ENCODE measurements at regions not wholly inside any gene's neighbourhood (a gene's known extent, or its start where the extent isn't known, plus 50 kb on each side); places are given as distances from the start of the nearest gene placed in this dataset.

DNA sequence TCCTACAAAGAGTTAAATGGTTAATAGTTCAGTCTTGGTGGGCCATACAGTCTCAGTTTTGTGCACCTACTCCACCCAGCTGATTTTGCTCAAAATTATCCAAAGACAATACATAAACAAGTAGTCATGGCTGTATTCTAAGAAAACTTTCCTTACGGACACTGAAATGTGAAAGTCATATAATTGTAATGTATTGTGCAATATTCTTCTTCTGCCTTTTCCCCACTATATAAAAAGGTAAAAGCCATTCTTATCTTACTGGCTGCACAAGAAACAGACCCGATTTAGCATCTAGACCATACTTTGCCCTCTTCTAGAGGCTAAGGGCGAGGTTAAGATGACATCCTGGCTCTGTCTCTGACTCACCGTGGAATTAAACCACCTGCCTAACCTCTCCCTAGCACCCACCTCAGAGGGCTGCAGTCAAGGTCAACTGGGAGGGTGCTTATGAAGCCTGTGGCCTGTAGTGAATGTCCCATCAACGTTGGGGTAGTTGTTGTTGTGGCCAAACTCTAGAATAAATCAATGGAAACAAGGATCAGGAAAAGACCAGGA lies 63.8 kb upstream of the DOCK1 start:
- no peak overlapping the region for H3K4me3 Mint-ChIP-seq
- H3K4me3 ChIP-seq (ENCODE audit: low read length), result no peak overlapping the region
- H3K9me3 ChIP-seq (ENCODE audit: control insufficient read depth, low read length), result no peaks in the 10 kb centered on the region
- TF ChIP-seq CTCF (conservative IDR thresholded peaks at IDR 0.05), result no peak
- H3K27me3 ChIP-seq (ENCODE audit: control insufficient read depth, insufficient read depth, low read length, poor library complexity, severe bottlenecking), result no peaks in the 10 kb centered on the region
- H3K36me3 ChIP-seq (ENCODE audit: control insufficient read depth, insufficient read depth, low read length), result no peaks in the 10 kb centered on the region
- no peaks in the 10 kb centered on the region for H3K36me3 Mint-ChIP-seq (ENCODE audit: low read depth)
- H3K4me1 ChIP-seq (ENCODE audit: control insufficient read depth, insufficient read depth, low read length), result peaks cover 10% of the 10 kb centered on the region
- no peak overlapping the region for H3K27ac ChIP-seq (ENCODE audit: low read depth, low read length)
- H3K9me3 Mint-ChIP-seq, result no peaks in the 10 kb centered on the region
- no peak overlapping the region for H3K9ac ChIP-seq (ENCODE audit: extremely low read depth, low read length, poor library complexity, severe bottlenecking)
- no peaks in the 10 kb centered on the region for H3K27me3 Mint-ChIP-seq (ENCODE audit: insufficient read depth)
- peak overlapping the region; percentile 20 for H3K27ac Mint-ChIP-seq
- no peak for DNase-seq
- 85 to 100% methylated on average over 1 to 4 of the region's 5 CpGs for WGBS, 2 experiments (ENCODE audit: insufficient coverage in 1 of 2, insufficient read length in 1 of 2)
- peaks cover 34% of the 10 kb centered on the region for H3K4me1 Mint-ChIP-seq

GRCh38 chr10:126842356-126842755 lies 62.9 kb upstream of the DOCK1 start:
- H3K4me3 Mint-ChIP-seq, result no peak overlapping the region
- WGBS, 2 experiments (ENCODE audit: insufficient coverage in 1 of 2, insufficient read length in 1 of 2), result 89 to 92% methylated on average over 4 of the region's 4 CpGs

DNA sequence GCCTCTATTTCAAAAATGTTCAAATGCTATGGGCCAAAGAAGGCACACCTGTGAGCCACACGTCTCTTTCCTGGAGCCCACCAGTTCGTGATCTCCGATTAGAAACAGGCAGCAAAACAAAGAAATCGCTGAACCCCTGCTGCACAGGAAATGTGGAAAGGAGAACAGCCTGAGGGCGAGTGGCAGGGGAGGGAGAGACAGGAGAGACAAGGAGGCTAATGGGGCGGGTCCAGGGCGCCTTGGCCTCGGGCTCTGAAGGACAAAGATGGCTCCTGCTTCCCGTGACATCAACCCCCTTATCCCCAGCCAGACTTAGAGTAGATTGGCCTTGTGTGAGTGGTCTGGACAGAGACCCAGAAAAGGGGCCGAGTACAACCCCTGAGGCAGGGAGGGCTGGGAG lies 62.4 kb upstream of the DOCK1 start:
- H3K27ac Mint-ChIP-seq, result peak overlapping the region; percentile 72
- TF ChIP-seq CTCF (conservative IDR thresholded peaks at IDR 0.05), result no peak

More at GRCh38 chr10:126842356-126842755, 62.9 kb upstream of the DOCK1 start:
- Histone ChIP-seq H3K27ac (ENCODE audit: low read depth, low read length) (no peak overlapping the region), H3K9ac (ENCODE audit: extremely low read depth, low read length, poor library complexity, severe bottlenecking) (no peak overlapping the region), H3K36me3 (ENCODE audit: control insufficient read depth, insufficient read depth, low read length) (no peaks in the 10 kb centered on the region), H3K4me3 (ENCODE audit: low read length) (no peak overlapping the region), H3K27me3 (ENCODE audit: control insufficient read depth, insufficient read depth, low read length, poor library complexity, severe bottlenecking) (no peaks in the 10 kb centered on the region), H3K4me1 (ENCODE audit: control insufficient read depth, insufficient read depth, low read length) (peaks cover 10% of the 10 kb centered on the region), H3K9me3 (ENCODE audit: control insufficient read depth, low read length) (no peaks in the 10 kb centered on the region)
- Mint-ChIP-seq H3K4me1 (peaks cover 34% of the 10 kb centered on the region), H3K36me3 (ENCODE audit: low read depth) (no peaks in the 10 kb centered on the region), H3K27me3 (ENCODE audit: insufficient read depth) (no peaks in the 10 kb centered on the region), H3K9me3 (no peaks in the 10 kb centered on the region), H3K27ac (no peak overlapping the region)
- no peak for DNase-seq
- TF ChIP-seq CTCF (conservative IDR thresholded peaks at IDR 0.05), result no peak

More for the DNA sequence above, 62.4 kb upstream of the DOCK1 start:
- H3K9me3 Mint-ChIP-seq, result no peaks in the 10 kb centered on the region
- Histone ChIP-seq H3K4me1 (ENCODE audit: control insufficient read depth, insufficient read depth, low read length) (peaks cover 10% of the 10 kb centered on the region), H3K36me3 (ENCODE audit: control insufficient read depth, insufficient read depth, low read length) (no peaks in the 10 kb centered on the region), H3K9me3 (ENCODE audit: control insufficient read depth, low read length) (no peaks in the 10 kb centered on the region), H3K4me3 (ENCODE audit: low read length) (no peak overlapping the region), H3K27me3 (ENCODE audit: control insufficient read depth, insufficient read depth, low read length, poor library complexity, severe bottlenecking) (no peaks in the 10 kb centered on the region), H3K27ac (ENCODE audit: low read depth, low read length) (no peak overlapping the region), H3K9ac (ENCODE audit: extremely low read depth, low read length, poor library complexity, severe bottlenecking) (no peak overlapping the region)
- no peaks in the 10 kb centered on the region for H3K36me3 Mint-ChIP-seq (ENCODE audit: low read depth)
- peaks cover 34% of the 10 kb centered on the region for H3K4me1 Mint-ChIP-seq
- H3K4me3 Mint-ChIP-seq, result no peak overlapping the region
- no peaks in the 10 kb centered on the region for H3K27me3 Mint-ChIP-seq (ENCODE audit: insufficient read depth)
- 79 to 89% methylated on average over 3 to 6 of the region's 10 CpGs for WGBS, 2 experiments (ENCODE audit: insufficient coverage in 1 of 2, insufficient read length in 1 of 2)
- DNase-seq, result peak; percentile 70

All from endodermal cell (in vitro differentiated cells).